Right lung (tissue), 2 donors: ENCODE measurements at regions not wholly inside any gene's neighbourhood (a gene's known extent, or its start where the extent isn't known, plus 50 kb on each side); places are given as distances from the start of the nearest gene placed in this dataset.
"Not testable (repeated sequence)": the region's sequence is repeated elsewhere in the genome, so short reads cannot be mapped to it uniquely, and the experiment has no call there.

Experiments used
- DNase-seq, 2 donors: peaks; one replicate each; pipeline ENCODE4 v3.0.0-alpha.2; 2013

- no peak for DNase-seq
These were observed 263.1 kb downstream of the MSX2 start for GRCh38 chr5:174987443-174988012.

- DNase-seq: no peak
These were observed 260.5 kb downstream of the MSX2 start for GRCh38 chr5:174984863-174985262.

DNA sequence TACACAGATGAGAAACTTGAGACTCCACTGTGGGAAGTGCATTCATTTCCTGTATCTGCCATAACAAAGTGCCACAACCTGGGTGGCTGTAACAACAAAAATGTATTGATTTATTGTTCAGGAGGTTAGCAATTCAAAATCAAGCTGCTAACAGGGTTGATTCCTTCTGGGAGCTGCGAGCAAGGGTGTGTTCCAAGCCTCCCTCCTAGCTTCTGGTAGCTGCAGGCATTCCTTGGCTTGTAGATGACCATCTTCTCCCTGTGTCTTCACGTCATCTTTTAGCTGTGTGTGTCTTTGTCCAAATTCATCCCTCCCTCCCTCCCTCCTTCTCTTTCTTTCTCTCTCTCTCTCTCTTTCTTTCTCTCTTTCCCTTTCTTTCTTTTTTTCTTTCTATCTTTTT, 258.1 kb downstream of the MSX2 start:
- DNase-seq: no peak

DNA sequence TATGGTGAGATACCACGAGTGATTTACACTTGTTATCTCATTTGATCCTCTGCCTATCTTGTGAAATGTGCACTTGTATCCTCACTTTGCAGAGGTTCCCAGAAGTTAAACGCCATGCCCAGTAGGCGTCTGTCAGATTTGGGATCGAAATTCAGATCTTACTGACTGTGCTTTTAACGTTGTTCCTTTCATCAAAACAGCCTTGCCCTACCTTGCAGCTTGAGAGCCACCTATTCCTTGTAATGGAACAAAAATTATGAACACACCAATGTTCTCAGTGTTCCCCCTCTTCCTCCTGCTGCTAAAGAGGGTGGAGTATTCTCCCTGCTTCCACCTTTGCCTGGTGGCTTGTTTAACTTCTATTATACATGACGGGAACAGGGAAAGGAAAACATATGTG, 257.0 kb downstream of the MSX2 start:
- no peak for DNase-seq

GRCh38 chr5:174980952-174981351, 256.6 kb downstream of the MSX2 start:
- no peak for DNase-seq

DNA sequence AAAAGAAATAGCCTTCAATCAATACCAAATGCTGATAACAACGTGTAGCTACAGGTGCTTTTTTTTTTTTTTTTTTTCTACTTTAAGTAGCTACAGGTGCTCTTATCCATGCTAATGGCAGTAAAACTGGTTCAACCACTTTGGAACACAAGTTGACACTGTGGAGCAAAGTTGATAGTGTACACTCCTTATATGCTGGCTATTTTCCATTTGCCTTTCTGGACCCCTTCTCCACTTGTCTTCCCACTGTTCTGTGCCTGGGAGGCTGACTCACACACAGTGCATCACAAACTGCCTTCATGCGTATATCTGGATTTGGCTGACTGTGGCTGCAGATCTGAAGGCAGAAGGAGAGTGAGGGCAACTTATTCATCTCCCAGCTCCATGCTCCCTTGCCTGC, 247.9 kb downstream of the MSX2 start:
- peak; percentile 53 to 64 for DNase-seq

DNA sequence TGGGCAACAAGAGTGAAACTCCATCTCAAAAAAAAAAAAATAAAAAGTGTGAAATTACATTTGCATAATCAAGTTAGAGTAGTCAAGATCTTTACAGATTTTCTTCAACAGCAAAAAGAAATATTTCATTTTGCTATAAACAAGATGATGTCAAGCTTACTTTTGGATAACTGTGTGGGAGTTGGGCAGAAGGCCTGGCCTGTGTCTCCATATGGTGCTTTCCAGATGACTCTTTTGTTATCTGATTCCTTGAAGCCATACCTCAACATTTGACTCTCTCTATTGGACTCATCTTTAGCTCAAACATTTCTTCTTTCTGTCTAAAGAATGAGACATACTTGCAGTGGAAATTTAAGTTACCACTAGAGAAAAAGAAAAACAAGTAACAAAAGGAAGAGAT, 246.8 kb downstream of the MSX2 start:
- no peak for DNase-seq

DNA sequence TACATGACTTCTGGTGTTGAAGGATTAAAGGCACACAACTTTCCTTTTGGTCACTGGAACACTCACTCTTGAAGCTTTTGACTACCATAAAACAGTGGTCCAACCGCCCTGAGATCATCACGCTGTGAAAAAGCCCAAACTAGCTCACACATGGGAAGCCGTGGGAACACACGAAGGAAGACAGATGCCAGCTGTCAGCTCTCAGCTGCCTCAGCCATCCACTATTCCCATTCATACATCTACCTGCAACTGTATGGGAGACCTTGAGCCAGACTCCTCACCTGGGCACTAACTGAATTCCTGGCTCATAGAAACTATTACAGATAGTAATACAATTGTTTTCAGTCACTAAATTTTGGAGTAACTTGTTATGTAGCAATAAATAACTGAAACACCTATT, 246.1 kb downstream of the MSX2 start:
- DNase-seq: no peak

DNA sequence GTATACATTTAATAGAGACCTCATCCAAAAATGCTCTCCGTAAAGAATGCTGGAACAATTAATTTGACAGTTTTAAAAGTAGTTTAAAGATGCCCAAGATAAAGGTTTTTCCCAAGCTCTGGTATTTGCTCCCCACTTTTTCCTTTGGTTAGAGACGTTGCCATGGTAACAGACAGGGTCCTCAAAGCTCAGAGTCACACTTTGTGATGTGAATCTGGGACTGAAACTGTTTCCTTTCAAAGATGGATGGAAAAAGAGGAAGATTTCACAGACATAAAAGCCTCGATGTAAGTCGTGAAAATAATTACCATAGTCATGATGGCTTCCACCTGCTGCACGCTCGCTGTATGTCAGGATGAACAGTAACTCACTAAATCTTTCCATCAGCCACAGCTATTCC, 229.5 kb downstream of the MSX2 start:
- no peak for DNase-seq

DNA sequence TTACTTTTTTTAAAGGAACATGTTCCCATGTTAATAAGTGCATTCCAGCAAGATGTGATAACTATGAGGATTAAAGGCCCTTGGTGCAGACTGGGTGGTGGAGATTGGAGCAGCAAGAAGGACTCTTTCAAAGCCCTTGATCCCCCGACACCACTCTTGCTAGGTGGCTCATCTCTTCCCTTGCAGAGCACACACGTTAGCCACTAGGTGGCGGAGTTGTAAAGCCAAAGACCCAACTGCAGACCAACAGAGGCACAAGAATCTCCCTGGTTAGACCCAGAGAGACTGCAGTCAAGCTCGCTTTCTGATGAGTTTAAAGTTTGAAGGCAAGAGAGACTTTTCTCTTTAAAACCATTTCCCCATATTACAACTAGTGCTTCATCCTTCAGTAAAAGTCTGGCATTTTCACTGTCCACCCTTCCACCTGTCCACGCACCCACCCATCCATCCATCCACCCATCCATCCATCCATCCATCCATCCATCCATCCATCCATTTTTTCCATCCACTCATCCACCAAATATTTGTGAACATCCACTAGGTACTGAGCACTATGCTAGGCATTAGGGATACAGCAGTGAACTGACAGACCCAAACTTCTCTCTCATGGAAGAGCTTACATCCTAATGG, 226.9 kb downstream of the MSX2 start:
- DNase-seq: peak; percentile 61 to 71

GRCh38 chr5:174947548-174947947, 223.2 kb downstream of the MSX2 start:
- DNase-seq: no peak

DNA sequence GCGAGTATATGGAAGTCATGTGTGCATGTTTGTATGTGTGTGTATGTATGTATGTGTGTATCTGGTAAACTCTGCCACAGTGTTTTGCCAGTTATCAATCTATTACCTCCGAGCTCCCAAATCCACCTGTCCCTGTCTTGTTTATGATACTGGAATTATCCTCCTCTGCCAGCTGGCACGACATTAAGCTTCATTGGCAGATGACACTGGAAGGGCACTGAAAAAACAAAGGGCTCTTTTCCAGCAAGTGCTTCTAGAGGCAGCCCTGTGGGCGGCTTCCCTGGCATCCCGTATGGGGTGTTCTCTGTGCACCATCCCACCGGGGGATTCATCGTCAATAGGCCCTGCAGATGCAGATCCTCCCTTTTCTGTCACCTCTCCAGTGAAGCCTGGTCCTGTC, 221.5 kb downstream of the MSX2 start:
- DNase-seq: no peak

DNA sequence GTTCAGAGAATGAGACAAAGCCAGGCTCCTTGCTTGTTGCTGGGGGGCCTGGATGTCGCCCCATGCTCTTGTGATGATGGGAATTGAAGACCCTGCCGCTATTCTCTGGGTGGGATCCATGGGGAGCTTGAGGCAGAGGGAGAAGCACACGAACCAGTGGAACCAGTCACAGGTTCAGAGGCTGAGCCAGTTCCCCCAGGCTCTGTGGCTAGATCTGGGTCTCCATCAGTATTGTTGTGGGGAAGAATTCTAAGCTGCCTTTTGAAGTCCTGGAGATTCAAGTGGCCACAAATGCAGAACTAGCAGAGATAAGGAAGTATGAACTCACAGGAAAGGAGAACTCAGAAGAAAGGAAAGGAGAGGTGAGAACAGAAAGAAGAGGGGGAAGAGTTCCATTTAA, 219.4 kb downstream of the MSX2 start:
- no peak for DNase-seq

GRCh38 chr5:174943002-174943401, 218.6 kb downstream of the MSX2 start:
- not testable (repeated sequence) for DNase-seq

DNA sequence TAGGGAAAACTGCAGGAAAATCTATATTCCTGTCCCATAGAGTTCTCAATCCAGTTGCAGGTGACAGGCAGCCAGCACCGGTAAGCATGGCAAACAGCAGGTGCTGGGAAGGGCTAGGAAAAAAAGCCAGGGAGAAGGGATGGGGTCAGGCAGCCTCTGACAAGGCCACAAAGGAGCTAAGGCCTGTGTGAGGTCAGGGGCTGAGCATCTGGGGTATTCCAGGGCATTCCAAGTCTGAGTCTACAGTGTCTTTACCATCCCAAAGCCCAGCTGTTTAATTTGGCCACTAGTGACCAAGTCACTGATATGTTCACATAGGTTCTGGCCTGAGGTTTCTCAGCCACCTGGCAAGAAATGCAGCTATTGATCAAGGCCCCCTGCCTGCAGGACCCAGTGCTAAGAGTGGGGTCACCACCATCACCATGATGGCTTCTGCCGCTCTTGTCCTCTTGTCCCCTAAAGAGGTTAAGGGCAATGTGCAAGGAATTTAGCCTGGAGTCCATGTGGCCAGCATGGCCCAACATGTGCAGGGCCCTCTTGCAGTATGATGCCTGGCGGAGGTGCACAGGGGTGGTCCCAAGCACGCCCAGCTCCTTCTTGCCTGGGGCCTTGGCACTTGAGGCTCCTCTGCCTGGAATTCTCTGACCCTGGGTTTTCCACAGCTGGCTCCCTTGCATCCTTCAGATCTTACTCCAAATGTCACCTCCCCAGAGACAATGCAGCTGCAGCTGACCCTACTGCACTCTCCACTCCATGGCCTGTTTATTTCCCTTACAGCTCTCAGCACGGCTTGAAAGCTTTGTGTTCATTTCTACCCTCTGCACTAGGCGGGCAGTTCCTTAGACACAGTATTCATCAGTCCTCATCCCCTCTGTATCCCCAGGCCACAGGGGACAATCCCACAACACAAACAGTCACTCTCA, 213.1 kb downstream of the MSX2 start:
- no peak for DNase-seq

- peak; percentile 38 to 56 for DNase-seq
These were observed 211.6 kb downstream of the MSX2 start for GRCh38 chr5:174935854-174936474.

GRCh38 chr5:174931033-174931432, 206.7 kb downstream of the MSX2 start:
- DNase-seq: not testable (repeated sequence)

DNA sequence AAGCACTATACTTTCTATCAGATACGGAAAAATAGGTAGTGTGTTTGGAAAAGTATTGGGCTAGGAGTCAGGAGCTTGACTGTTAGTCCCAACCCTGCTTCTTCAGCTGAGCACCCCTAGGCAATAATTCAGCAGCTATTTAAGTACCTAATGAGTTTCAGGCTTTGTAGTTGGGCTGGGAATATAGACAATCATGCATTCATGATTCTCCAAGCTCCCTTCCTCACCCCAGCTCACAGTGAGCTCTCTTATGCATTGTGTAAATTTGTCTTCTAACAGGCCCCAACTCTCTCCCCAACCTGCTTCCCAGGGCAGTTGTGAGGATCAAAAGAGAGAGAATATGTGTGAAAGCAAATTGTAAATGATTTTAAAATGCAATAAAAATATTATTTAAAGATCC, 201.2 kb downstream of the MSX2 start:
- no peak for DNase-seq

DNA sequence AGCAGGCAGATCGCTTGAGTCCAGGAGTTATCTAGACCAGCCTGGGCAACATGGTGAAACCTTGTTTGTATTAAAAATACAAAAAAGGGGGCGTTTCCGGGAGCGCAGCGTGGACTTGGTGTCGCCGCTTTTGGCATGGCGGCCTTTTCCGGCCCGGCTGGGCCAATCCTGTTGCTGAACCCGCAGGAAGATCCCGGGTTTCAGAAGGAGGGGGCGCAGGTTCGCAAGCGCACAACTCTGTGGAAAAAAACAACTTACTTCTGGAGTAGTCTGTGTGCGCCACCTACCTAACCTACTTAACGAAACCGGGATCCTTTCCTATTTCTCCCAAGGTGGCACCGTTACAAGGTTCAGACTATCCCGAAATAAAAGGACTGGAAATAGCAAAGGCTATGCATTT, 198.6 kb downstream of the MSX2 start:
- DNase-seq: no peak

GRCh38 chr5:174920906-174921550, 196.6 kb downstream of the MSX2 start:
- DNase-seq: no peak

DNA sequence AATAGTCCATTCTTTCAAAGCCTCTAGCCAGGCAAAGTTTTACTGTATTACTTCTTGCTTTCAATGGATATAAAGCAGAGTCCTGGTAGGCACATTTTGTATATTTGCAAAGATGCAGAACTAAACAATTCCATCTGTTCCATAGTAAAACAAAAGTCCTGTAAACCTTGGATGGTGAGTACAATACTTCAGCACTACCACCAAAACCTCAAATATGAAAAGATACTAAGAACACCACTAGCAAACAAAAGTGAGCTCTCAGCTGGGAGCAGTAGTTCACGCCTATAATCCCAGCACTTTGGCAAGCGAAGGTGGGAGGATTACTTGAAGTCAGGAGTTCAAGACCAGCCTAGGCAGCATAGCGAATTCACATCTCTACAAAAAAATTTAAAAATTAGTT, 195.0 kb downstream of the MSX2 start:
- DNase-seq: no peak

DNA sequence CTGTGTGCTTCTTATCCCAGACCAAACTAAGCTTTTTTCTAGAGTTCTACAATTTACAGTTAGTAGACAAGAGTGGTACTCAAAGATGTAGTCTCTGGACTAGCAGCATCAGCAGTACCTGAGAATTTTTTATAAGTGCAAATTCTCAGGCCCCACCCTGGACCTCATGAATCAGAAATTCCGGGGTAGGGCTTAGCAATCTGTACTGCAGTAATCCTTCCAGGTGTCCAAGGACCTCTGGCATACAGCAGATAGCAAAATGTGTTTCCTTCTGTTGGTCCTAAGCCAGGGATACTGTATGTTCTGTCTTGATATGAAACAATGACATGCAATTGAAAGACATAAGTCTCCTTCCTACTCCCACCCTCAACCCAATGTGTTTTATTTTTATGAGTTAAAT, 194.3 kb downstream of the MSX2 start:
- DNase-seq: no peak
